ENCODE measurements at regions not wholly inside any gene's neighbourhood (a gene's known extent, or its start where the extent isn't known, plus 50 kb on each side); places are given as distances from the start of the nearest gene placed in this dataset.
"Not testable (repeated sequence)": the region's sequence is repeated elsewhere in the genome, so short reads cannot be mapped to it uniquely, and the experiment has no call there.

DNA sequence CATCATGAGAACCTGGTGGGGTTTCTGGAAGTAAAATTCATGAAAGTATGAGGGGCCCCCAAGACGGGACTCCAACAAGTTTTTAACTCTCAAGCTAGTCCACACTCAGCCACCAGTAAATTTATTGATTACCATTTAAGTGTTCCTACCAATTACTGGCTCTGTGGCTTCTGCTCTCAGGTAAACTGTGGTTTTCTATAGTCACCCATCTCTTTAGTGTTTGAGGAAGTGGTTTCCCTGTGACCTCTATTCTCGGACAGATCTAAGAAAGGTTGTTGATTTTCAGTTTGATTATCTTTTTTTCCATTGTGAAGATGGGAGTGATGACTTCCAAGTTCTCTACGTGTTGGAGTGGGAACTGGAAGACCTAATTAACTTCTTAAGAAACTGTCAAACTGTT is 869.6 kb downstream of the CDY1 start:
- H3K27me3 ChIP-seq; H3K4me1 ChIP-seq; intact Hi-C loops (cut with DNase I; ENCODE audit: low total_unique reads); H3K9me3 ChIP-seq; DNase-seq; H3K36me3 ChIP-seq (ENCODE audit: low read depth, missing control alignments); H3K4me3 ChIP-seq; H3K27ac ChIP-seq: not testable (repeated sequence)
- 44 to 54% methylated on average over 3 of the region's 3 CpGs for WGBS, 2 donors

DNA sequence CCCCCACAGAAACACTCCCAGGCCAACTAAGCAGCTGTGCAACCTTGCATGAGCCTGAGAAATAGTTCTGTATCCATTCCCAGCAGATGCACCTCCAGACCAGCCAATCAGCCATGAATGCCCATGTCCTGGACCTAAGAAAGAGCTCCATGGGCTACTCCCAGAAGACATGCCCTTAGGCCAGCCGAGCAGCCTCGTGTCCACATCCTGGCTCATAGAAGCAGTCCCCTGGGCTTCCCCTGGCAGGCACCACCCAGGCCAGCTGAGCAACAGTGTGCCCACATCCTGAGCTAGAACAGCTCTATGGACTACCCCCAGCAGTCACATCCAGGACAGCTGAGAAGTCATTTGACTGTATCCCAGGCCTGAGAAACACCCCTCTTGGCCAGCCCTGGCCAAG is 899.5 kb downstream of the CDY1 start:
- H3K4me1 ChIP-seq; H3K36me3 ChIP-seq (ENCODE audit: low read depth, missing control alignments); H3K27ac ChIP-seq; H3K4me3 ChIP-seq; H3K27me3 ChIP-seq; intact Hi-C loops (cut with DNase I; ENCODE audit: low total_unique reads); DNase-seq; H3K9me3 ChIP-seq: not testable (repeated sequence)
- no CpG with 5 or more reads among the region's 2 CpGs for WGBS, 2 donors

DNA sequence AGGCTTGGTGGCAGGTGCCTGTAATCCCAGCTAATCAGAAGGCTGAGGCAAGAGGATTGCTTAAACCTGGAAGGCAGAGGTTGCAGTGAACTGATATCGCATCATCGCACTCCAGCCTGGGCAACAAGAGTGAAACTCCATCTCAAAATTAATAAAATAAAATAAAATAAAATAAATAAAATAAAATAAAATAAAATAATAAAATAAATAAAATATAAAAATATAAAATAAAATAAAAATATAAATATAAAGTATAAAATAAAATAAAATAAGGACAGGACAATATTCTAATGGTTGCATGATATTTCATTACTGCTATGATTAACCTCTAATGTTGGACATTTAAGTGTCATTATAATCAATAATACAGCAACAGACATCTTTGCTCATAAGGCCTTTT is 933.1 kb downstream of the CDY1 start:
- Histone ChIP-seq H3K27ac (no peak overlapping the region), H3K27me3 (no peaks in the 10 kb centered on the region), H3K36me3 (ENCODE audit: low read depth, missing control alignments) (no peaks in the 10 kb centered on the region), H3K4me1 (no peaks in the 10 kb centered on the region), H3K9me3 (no peaks in the 10 kb centered on the region), H3K4me3 (no peak overlapping the region)
- no peak for TF ChIP-seq POLR2A (IDR thresholded peaks at IDR 0.05)
- DNase-seq: no peak
- 92 to 97% methylated on average over 2 of the region's 2 CpGs for WGBS, 2 donors
- intact Hi-C loops (cut with DNase I; ENCODE audit: low total_unique reads): no loop called here

DNA sequence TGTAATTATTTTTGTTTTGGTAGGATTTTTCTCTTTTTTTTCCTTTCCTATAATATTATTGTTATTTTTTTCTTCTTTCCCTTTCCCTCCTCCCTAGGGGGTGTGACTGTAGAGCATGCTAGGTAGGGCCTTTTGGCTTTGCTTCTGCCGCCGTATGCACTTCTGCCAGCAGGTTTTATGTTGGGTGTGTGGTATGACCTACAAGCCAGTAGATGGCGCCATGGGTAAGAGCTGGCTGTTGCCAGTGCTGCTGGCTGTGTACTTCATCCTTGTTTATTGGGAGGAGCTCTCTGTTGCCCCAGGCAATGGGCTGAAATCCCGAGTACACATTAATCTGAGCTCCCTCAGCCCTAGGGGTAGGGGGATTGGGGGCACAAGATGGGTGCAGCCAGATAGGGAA is 941.1 kb downstream of the CDY1 start:
- H3K36me3 ChIP-seq (ENCODE audit: low read depth, missing control alignments); H3K27me3 ChIP-seq; H3K4me3 ChIP-seq; H3K27ac ChIP-seq; intact Hi-C loops (cut with DNase I; ENCODE audit: low total_unique reads); H3K4me1 ChIP-seq; H3K9me3 ChIP-seq: not testable (repeated sequence)
- WGBS, 2 donors: 0 to 35% methylated on average over 2 to 4 of the region's 4 CpGs
- peak; percentile 17 for DNase-seq

All from testis (tissue), 2 donors.